ENCODE measurements at regions not wholly inside any gene's neighbourhood (a gene's known extent, or its start where the extent isn't known, plus 50 kb on each side); places are given as distances from the start of the nearest gene placed in this dataset.
A peak's percentile ranks its signal among the peaks of the same experiment; 100 is the strongest.

DNA sequence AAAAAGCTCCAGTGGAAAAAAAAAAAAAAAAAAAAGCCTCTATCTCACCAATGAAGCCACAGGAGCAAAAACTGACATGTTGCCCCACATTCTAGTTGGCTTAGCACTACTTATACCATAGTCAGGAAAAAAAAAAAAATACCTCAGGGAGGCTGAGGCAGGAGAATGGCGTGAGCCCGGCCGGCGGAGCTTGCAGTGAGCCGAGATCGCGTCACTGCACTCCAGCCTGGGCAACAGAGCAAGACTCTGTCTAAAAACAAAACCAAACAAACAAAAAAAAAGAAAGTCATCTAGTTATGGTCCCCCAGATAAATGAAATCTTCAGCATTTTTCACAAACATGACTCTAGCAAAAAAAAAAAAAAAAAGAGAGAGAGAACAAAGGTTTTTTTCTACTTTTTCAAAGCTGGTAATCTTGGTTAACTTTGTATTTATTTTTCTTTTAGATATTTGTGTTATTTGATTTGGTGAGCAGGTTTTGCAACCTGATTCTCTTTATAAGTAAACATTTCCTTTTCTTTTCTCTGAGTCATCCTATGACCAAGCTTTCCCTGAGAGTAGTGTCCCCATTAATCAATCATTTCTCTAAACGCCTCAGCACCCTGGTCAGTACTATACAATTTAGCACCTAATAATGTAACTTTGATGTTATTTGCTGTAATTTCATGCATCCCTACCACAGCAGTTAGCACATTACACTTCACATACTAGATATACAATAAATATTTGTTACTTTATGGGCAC, 273.7 kb upstream of the PIK3C3 start:
- H3K9me3 Mint-ChIP-seq (ENCODE audit: unreplicated experiment): no peaks in the 10 kb centered on the region
- peak; percentile 11 for DNase-seq (ENCODE audit: low read depth)
- Histone ChIP-seq H3K27me3 (ENCODE audit: insufficient read depth, low read length) (no peaks in the 10 kb centered on the region), H3K4me2 (ENCODE audit: low read length) (no peak overlapping the region), H2AFZ (ENCODE audit: low read depth, low read length) (no peak overlapping the region), H3K9me3 (ENCODE audit: insufficient read depth, low read depth, low read length) (no peaks in the 10 kb centered on the region), H3K79me2 (ENCODE audit: insufficient read depth, low read length) (no peaks in the 10 kb centered on the region), H4K20me1 (ENCODE audit: insufficient read depth, low read length) (no peaks in the 10 kb centered on the region), H3K4me1 (ENCODE audit: insufficient read depth, low read length) (no peaks in the 10 kb centered on the region), H3K9ac (ENCODE audit: low read length) (no peak overlapping the region), H3K36me3 (ENCODE audit: insufficient read depth, low read length) (no peaks in the 10 kb centered on the region), H3K27ac (ENCODE audit: low read depth, low read length) (no peak overlapping the region), H3K4me3 (ENCODE audit: insufficient read depth, low read depth, low read length) (no peak overlapping the region)
- H3K4me3 Mint-ChIP-seq (ENCODE audit: unreplicated experiment): no peak overlapping the region
- TF ChIP-seq, protein P1, sequence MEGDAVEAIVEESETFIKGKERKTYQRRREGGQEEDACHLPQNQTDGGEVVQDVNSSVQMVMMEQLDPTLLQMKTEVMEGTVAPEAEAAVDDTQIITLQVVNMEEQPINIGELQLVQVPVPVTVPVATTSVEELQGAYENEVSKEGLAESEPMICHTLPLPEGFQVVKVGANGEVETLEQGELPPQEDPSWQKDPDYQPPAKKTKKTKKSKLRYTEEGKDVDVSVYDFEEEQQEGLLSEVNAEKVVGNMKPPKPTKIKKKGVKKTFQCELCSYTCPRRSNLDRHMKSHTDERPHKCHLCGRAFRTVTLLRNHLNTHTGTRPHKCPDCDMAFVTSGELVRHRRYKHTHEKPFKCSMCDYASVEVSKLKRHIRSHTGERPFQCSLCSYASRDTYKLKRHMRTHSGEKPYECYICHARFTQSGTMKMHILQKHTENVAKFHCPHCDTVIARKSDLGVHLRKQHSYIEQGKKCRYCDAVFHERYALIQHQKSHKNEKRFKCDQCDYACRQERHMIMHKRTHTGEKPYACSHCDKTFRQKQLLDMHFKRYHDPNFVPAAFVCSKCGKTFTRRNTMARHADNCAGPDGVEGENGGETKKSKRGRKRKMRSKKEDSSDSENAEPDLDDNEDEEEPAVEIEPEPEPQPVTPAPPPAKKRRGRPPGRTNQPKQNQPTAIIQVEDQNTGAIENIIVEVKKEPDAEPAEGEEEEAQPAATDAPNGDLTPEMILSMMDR (IDR thresholded peaks at IDR 0.05; ENCODE audit: insufficient read depth, low read depth, low read length): no peak
- no peak for TF ChIP-seq EZH2 (IDR thresholded peaks at IDR 0.05; ENCODE audit: insufficient read depth, low read length)
- no peaks in the 10 kb centered on the region for H3K4me1 Mint-ChIP-seq (ENCODE audit: low read depth, unreplicated experiment)
- no peaks in the 10 kb centered on the region for H3K27me3 Mint-ChIP-seq (ENCODE audit: low read depth, unreplicated experiment)
- FAIRE-seq: no peak
- no peak overlapping the region for H3K27ac Mint-ChIP-seq (ENCODE audit: unreplicated experiment)
- H3K36me3 Mint-ChIP-seq (ENCODE audit: low read depth, unreplicated experiment): no peaks in the 10 kb centered on the region

DNA sequence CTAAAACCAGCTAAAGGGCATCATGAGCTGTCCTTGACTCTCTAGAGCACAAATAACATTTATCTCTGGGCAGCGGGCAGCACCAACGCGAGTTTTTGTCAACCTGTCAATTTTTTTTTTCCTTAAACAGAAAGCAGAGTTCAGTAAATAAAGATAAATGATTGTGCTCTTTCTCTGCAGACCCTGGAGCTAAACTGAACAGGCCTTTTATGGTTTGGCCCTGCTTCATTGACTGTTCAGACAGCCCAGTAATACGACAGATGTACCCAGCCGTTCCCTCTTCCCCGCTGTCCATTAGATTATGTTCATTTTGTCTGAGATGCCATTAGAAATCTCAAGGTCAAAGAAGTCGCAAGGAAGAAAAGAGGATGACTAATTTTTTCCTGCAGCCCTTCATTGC, 280.5 kb upstream of the PIK3C3 start:
- Mint-ChIP-seq H3K27ac (ENCODE audit: unreplicated experiment) (no peak overlapping the region), H3K27me3 (ENCODE audit: low read depth, unreplicated experiment) (peaks cover 4% of the 10 kb centered on the region), H3K36me3 (ENCODE audit: low read depth, unreplicated experiment) (no peaks in the 10 kb centered on the region), H3K9me3 (ENCODE audit: unreplicated experiment) (no peaks in the 10 kb centered on the region), H3K4me3 (ENCODE audit: unreplicated experiment) (no peak overlapping the region), H3K4me1 (ENCODE audit: low read depth, unreplicated experiment) (no peaks in the 10 kb centered on the region)
- H3K4me3 ChIP-seq (ENCODE audit: insufficient read depth, low read depth, low read length): no peak overlapping the region
- H3K9ac ChIP-seq (ENCODE audit: low read length): no peak overlapping the region
- no peak overlapping the region for H3K27ac ChIP-seq (ENCODE audit: low read depth, low read length)
- no peak overlapping the region for H3K4me2 ChIP-seq (ENCODE audit: low read length)
- H2AFZ ChIP-seq (ENCODE audit: low read depth, low read length): no peak overlapping the region
- no peaks in the 10 kb centered on the region for H3K36me3 ChIP-seq (ENCODE audit: insufficient read depth, low read length)
- H4K20me1 ChIP-seq (ENCODE audit: insufficient read depth, low read length): no peaks in the 10 kb centered on the region
- DNase-seq (ENCODE audit: low read depth) (no peak), FAIRE-seq (no peak)
- H3K9me3 ChIP-seq (ENCODE audit: insufficient read depth, low read depth, low read length): no peaks in the 10 kb centered on the region
- H3K4me1 ChIP-seq (ENCODE audit: insufficient read depth, low read length): no peaks in the 10 kb centered on the region
- H3K79me2 ChIP-seq (ENCODE audit: insufficient read depth, low read length): no peaks in the 10 kb centered on the region
- H3K27me3 ChIP-seq (ENCODE audit: insufficient read depth, low read length): no peaks in the 10 kb centered on the region
- TF ChIP-seq, protein P1 (IDR thresholded peaks at IDR 0.05; ENCODE audit: insufficient read depth, low read depth, low read length): no peak
- no peak for TF ChIP-seq EZH2 (IDR thresholded peaks at IDR 0.05; ENCODE audit: insufficient read depth, low read length)

DNA sequence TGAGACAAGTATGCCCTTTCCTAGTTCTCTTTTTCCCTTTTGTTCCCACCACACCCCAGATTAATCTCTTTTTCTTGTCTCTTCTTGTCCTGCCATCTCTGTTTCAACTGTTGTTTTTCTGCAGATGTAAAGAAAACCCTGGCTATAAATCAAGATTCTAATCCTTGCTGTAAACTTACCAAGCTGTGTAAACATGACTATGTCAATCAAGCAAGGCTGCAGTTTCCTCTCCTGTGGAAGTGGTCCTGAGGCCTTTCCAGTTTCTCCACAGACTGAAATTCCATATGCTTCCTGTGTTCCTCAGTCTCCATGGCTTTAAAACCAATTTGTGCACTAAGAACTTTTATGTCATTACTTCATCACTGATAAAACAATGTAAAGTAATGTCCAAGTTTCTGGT, 288.8 kb upstream of the PIK3C3 start:
- Histone ChIP-seq H3K9ac (ENCODE audit: low read length) (no peak overlapping the region), H3K9me3 (ENCODE audit: insufficient read depth, low read depth, low read length) (no peaks in the 10 kb centered on the region), H3K4me1 (ENCODE audit: insufficient read depth, low read length) (no peaks in the 10 kb centered on the region), H3K79me2 (ENCODE audit: insufficient read depth, low read length) (no peaks in the 10 kb centered on the region), H3K27ac (ENCODE audit: low read depth, low read length) (no peak overlapping the region), H3K4me3 (ENCODE audit: insufficient read depth, low read depth, low read length) (no peak overlapping the region), H2AFZ (ENCODE audit: low read depth, low read length) (no peak overlapping the region), H3K36me3 (ENCODE audit: insufficient read depth, low read length) (no peaks in the 10 kb centered on the region), H4K20me1 (ENCODE audit: insufficient read depth, low read length) (no peaks in the 10 kb centered on the region), H3K27me3 (ENCODE audit: insufficient read depth, low read length) (no peaks in the 10 kb centered on the region), H3K4me2 (ENCODE audit: low read length) (no peak overlapping the region)
- H3K9me3 Mint-ChIP-seq (ENCODE audit: unreplicated experiment): no peaks in the 10 kb centered on the region
- H3K36me3 Mint-ChIP-seq (ENCODE audit: low read depth, unreplicated experiment): no peaks in the 10 kb centered on the region
- H3K27ac Mint-ChIP-seq (ENCODE audit: unreplicated experiment): no peak overlapping the region
- DNase-seq (ENCODE audit: low read depth) (no peak), FAIRE-seq (no peak)
- TF ChIP-seq EZH2 (IDR thresholded peaks at IDR 0.05; ENCODE audit: insufficient read depth, low read length): no peak
- TF ChIP-seq, protein P1 (IDR thresholded peaks at IDR 0.05; ENCODE audit: insufficient read depth, low read depth, low read length): no peak
- H3K27me3 Mint-ChIP-seq (ENCODE audit: low read depth, unreplicated experiment): peaks cover 2% of the 10 kb centered on the region
- H3K4me3 Mint-ChIP-seq (ENCODE audit: unreplicated experiment): no peak overlapping the region
- peaks cover 2% of the 10 kb centered on the region for H3K4me1 Mint-ChIP-seq (ENCODE audit: low read depth, unreplicated experiment)
